Activated T-helper 17 cell treated with anti-CD3 and anti-CD28 coated beads, Interleukin-2, amount 50 U/mL, for 72 hours (primary cell): ENCODE measurements at regions not wholly inside any gene's neighbourhood (a gene's known extent, or its start where the extent isn't known, plus 50 kb on each side); places are given as distances from the start of the nearest gene placed in this dataset.

ENCODE experiments used
- ATAC-seq: fragments of 150-1000 bp; cut with Tn5 transposase; replicated peaks from 2 replicates; pipeline ENCODE4 v1.10.0; 2021; ENCODE audit warnings: mild to moderate bottlenecking, moderate library complexity
- H3K27ac Mint-ChIP-seq: one replicate; pipeline ENCODE4 v1.8.0; 2022; ENCODE audit warnings: mixed read lengths
- H3K27me3 Mint-ChIP-seq: one replicate; pipeline ENCODE4 v1.8.0; 2022; ENCODE audit warnings: mixed read lengths
- H3K36me3 Mint-ChIP-seq: one replicate; pipeline ENCODE4 v1.8.0; 2022; ENCODE audit warnings: low read depth, mild to moderate bottlenecking, mixed read lengths
- H3K4me1 Mint-ChIP-seq: one replicate; pipeline ENCODE4 v1.8.0; 2022; ENCODE audit warnings: mixed read lengths
- H3K4me3 Mint-ChIP-seq: one replicate; pipeline ENCODE4 v1.8.0; 2022; ENCODE audit warnings: mild to moderate bottlenecking, mixed read lengths
- H3K9me3 Mint-ChIP-seq: one replicate; pipeline ENCODE4 v1.8.0; 2022; ENCODE audit warnings: mixed read lengths

- Mint-ChIP-seq H3K27me3 (no peaks in the 10 kb centered on the region), H3K4me3 (no peak overlapping the region), H3K4me1 (no peaks in the 10 kb centered on the region), H3K36me3 (no peaks in the 10 kb centered on the region), H3K27ac (no peak overlapping the region), H3K9me3 (no peaks in the 10 kb centered on the region)
- no peak for ATAC-seq
These were observed 279.7 kb downstream of the GADD45G start for GRCh38 chr9:89884356-89885083.

GRCh38 chr9:89885156-89885555 lies 280.3 kb downstream of the GADD45G start:
- Mint-ChIP-seq H3K27ac (no peak overlapping the region), H3K4me1 (no peaks in the 10 kb centered on the region), H3K27me3 (no peaks in the 10 kb centered on the region), H3K4me3 (no peak overlapping the region), H3K36me3 (no peaks in the 10 kb centered on the region), H3K9me3 (no peaks in the 10 kb centered on the region)
- ATAC-seq = no peak

- Mint-ChIP-seq H3K4me3 (no peak overlapping the region), H3K27ac (no peak overlapping the region), H3K9me3 (no peaks in the 10 kb centered on the region), H3K27me3 (no peaks in the 10 kb centered on the region), H3K4me1 (no peaks in the 10 kb centered on the region), H3K36me3 (no peaks in the 10 kb centered on the region)
- ATAC-seq = no peak
These were observed 281.5 kb downstream of the GADD45G start for GRCh38 chr9:89886281-89886700.

- no peaks in the 10 kb centered on the region for H3K36me3 Mint-ChIP-seq
- H3K27ac Mint-ChIP-seq = no peak overlapping the region
- ATAC-seq = no peak
- no peaks in the 10 kb centered on the region for H3K9me3 Mint-ChIP-seq
- H3K4me1 Mint-ChIP-seq = no peaks in the 10 kb centered on the region
- no peaks in the 10 kb centered on the region for H3K27me3 Mint-ChIP-seq
- no peak overlapping the region for H3K4me3 Mint-ChIP-seq
These were observed 282.5 kb downstream of the GADD45G start for GRCh38 chr9:89887286-89887685.

GRCh38 chr9:89888233-89888632 lies 283.4 kb downstream of the GADD45G start:
- H3K9me3 Mint-ChIP-seq = no peaks in the 10 kb centered on the region
- no peak overlapping the region for H3K27ac Mint-ChIP-seq
- H3K27me3 Mint-ChIP-seq = no peaks in the 10 kb centered on the region
- no peaks in the 10 kb centered on the region for H3K36me3 Mint-ChIP-seq
- H3K4me3 Mint-ChIP-seq = no peak overlapping the region
- no peaks in the 10 kb centered on the region for H3K4me1 Mint-ChIP-seq
- ATAC-seq = no peak

GRCh38 chr9:89888677-89889076 lies 283.9 kb downstream of the GADD45G start:
- Mint-ChIP-seq H3K36me3 (no peaks in the 10 kb centered on the region), H3K4me3 (no peak overlapping the region), H3K9me3 (no peaks in the 10 kb centered on the region), H3K27ac (no peak overlapping the region), H3K27me3 (no peaks in the 10 kb centered on the region), H3K4me1 (no peaks in the 10 kb centered on the region)
- ATAC-seq = no peak

- Mint-ChIP-seq H3K27ac (no peak overlapping the region), H3K4me1 (no peaks in the 10 kb centered on the region), H3K27me3 (no peaks in the 10 kb centered on the region), H3K9me3 (no peaks in the 10 kb centered on the region), H3K4me3 (no peak overlapping the region), H3K36me3 (no peaks in the 10 kb centered on the region)
- no peak for ATAC-seq
These were observed 285.1 kb downstream of the GADD45G start for GRCh38 chr9:89889865-89890264.

GRCh38 chr9:89890326-89890980 lies 285.6 kb downstream of the GADD45G start:
- no peaks in the 10 kb centered on the region for H3K36me3 Mint-ChIP-seq

GRCh38 chr9:89891221-89891590 lies 286.4 kb downstream of the GADD45G start:
- Mint-ChIP-seq H3K27me3 (no peaks in the 10 kb centered on the region), H3K36me3 (no peaks in the 10 kb centered on the region), H3K4me3 (no peak overlapping the region), H3K4me1 (no peaks in the 10 kb centered on the region), H3K9me3 (no peaks in the 10 kb centered on the region), H3K27ac (no peak overlapping the region)
- no peak for ATAC-seq

More at GRCh38 chr9:89890326-89890980, 285.6 kb downstream of the GADD45G start:
- H3K27ac Mint-ChIP-seq = no peak overlapping the region
- H3K27me3 Mint-ChIP-seq = no peaks in the 10 kb centered on the region
- H3K4me1 Mint-ChIP-seq = no peaks in the 10 kb centered on the region
- no peak overlapping the region for H3K4me3 Mint-ChIP-seq
- ATAC-seq = no peak
- no peaks in the 10 kb centered on the region for H3K9me3 Mint-ChIP-seq

- H3K27me3 Mint-ChIP-seq = no peaks in the 10 kb centered on the region
- H3K36me3 Mint-ChIP-seq = no peaks in the 10 kb centered on the region
- H3K27ac Mint-ChIP-seq = no peak overlapping the region
- ATAC-seq = no peak
- H3K4me3 Mint-ChIP-seq = no peak overlapping the region
- no peaks in the 10 kb centered on the region for H3K4me1 Mint-ChIP-seq
- H3K9me3 Mint-ChIP-seq = no peaks in the 10 kb centered on the region
These were observed 286.9 kb downstream of the GADD45G start for GRCh38 chr9:89891591-89892304.

GRCh38 chr9:89892920-89893319 lies 288.1 kb downstream of the GADD45G start:
- no peak for ATAC-seq
- H3K9me3 Mint-ChIP-seq = no peaks in the 10 kb centered on the region
- no peak overlapping the region for H3K27ac Mint-ChIP-seq
- H3K4me3 Mint-ChIP-seq = no peak overlapping the region
- no peaks in the 10 kb centered on the region for H3K36me3 Mint-ChIP-seq
- peaks cover 3% of the 10 kb centered on the region for H3K27me3 Mint-ChIP-seq
- no peaks in the 10 kb centered on the region for H3K4me1 Mint-ChIP-seq

GRCh38 chr9:89893886-89894285 lies 289.1 kb downstream of the GADD45G start:
- Mint-ChIP-seq H3K27me3 (peaks cover 3% of the 10 kb centered on the region), H3K36me3 (no peaks in the 10 kb centered on the region), H3K4me1 (no peaks in the 10 kb centered on the region), H3K4me3 (no peak overlapping the region), H3K9me3 (no peaks in the 10 kb centered on the region), H3K27ac (no peak overlapping the region)
- ATAC-seq = no peak

- Mint-ChIP-seq H3K27ac (no peak overlapping the region), H3K36me3 (no peaks in the 10 kb centered on the region), H3K27me3 (peaks cover 18% of the 10 kb centered on the region), H3K4me1 (no peaks in the 10 kb centered on the region), H3K4me3 (no peak overlapping the region), H3K9me3 (no peaks in the 10 kb centered on the region)
- ATAC-seq = no peak
These were observed 292.1 kb downstream of the GADD45G start for GRCh38 chr9:89896806-89897340.

- peaks cover 21% of the 10 kb centered on the region for H3K27me3 Mint-ChIP-seq
These were observed 294.8 kb downstream of the GADD45G start for GRCh38 chr9:89899573-89899972.

GRCh38 chr9:89901920-89902319 lies 297.1 kb downstream of the GADD45G start:
- Mint-ChIP-seq H3K27me3 (peaks cover 27% of the 10 kb centered on the region), H3K27ac (no peak overlapping the region), H3K4me1 (no peaks in the 10 kb centered on the region), H3K36me3 (no peaks in the 10 kb centered on the region), H3K9me3 (no peaks in the 10 kb centered on the region), H3K4me3 (no peak overlapping the region)
- ATAC-seq = no peak

More at GRCh38 chr9:89899573-89899972, 294.8 kb downstream of the GADD45G start:
- Mint-ChIP-seq H3K27ac (no peak overlapping the region), H3K4me3 (no peak overlapping the region), H3K4me1 (no peaks in the 10 kb centered on the region), H3K36me3 (no peaks in the 10 kb centered on the region), H3K9me3 (no peaks in the 10 kb centered on the region)
- ATAC-seq = no peak
